GM23338 (cell line): ENCODE measurements at regions not wholly inside any gene's neighbourhood (a gene's known extent, or its start where the extent isn't known, plus 50 kb on each side); places are given as distances from the start of the nearest gene placed in this dataset.

Experiments
- ATAC-seq: fragments of 200-7000 bp; cut with Tn5 transposase; 3 replicates; pipeline ENCODE4 v1.9.1; 2020
- DNase-seq: peaks from one replicate; pipeline ENCODE4 v3.0.0-alpha.2; 2015; ENCODE audit warnings: low spot score
- H2AFZ ChIP-seq: fragments of 200-600 bp; sonication (generic); 2 replicates; pipeline ENCODE4 v1.8.0; 2016; ENCODE audit warnings: antibody characterized with exemption, mild to moderate bottlenecking, moderate library complexity
- H3F3A ChIP-seq: fragments of 200-600 bp; sonication (generic); replicated peaks from 2 replicates; pipeline ENCODE4 v1.8.0; 2017; ENCODE audit warnings: antibody characterized with exemption, mixed run types, low read depth
- H3K27ac ChIP-seq: fragments of 200-600 bp; sonication (generic); 2 replicates; pipeline ENCODE4 v1.6.1; 2016; ENCODE audit warnings: low read depth
- H3K27me3 ChIP-seq: fragments of 200-600 bp; sonication (generic); 2 replicates; pipeline ENCODE4 v1.8.0; 2016; ENCODE audit warnings: mild to moderate bottlenecking, mixed run types, moderate library complexity; ENCODE audit not compliant: insufficient read depth
- H3K36me3 ChIP-seq: fragments of 200-600 bp; sonication (generic); 2 replicates; pipeline ENCODE4 v1.8.0; 2016; ENCODE audit warnings: mild to moderate bottlenecking; ENCODE audit not compliant: insufficient read depth
- H3K4me1 ChIP-seq: fragments of 200-600 bp; sonication (generic); 2 replicates; pipeline ENCODE4 v1.8.0; 2016; ENCODE audit warnings: mild to moderate bottlenecking, moderate library complexity; ENCODE audit not compliant: insufficient read depth
- H3K4me2 ChIP-seq: fragments of 200-600 bp; sonication (generic); 2 replicates; pipeline ENCODE4 v1.7.1; 2017; ENCODE audit warnings: mixed run types
- H3K4me3 ChIP-seq: fragments of 200-600 bp; sonication (generic); 2 replicates; pipeline ENCODE4 v1.6.1; 2016; ENCODE audit warnings: mixed run types
- H3K79me2 ChIP-seq: fragments of 200-600 bp; sonication (generic); replicated peaks from 2 replicates; pipeline ENCODE4 v1.8.0; 2017; ENCODE audit warnings: mild to moderate bottlenecking; ENCODE audit not compliant: insufficient read depth
- H3K9me2 ChIP-seq: fragments of 200-600 bp; sonication (generic); 2 replicates; pipeline ENCODE4 v1.8.0; 2017; ENCODE audit not compliant: insufficient read depth
- H4K20me1 ChIP-seq: fragments of 200-600 bp; sonication (generic); replicated peaks from 2 replicates; pipeline ENCODE4 v1.8.0; 2017; ENCODE audit warnings: mild to moderate bottlenecking; ENCODE audit not compliant: insufficient read depth
- H3K27ac Mint-ChIP-seq: 2 replicates; pipeline ENCODE4 v1.8.0; 2020; ENCODE audit warnings: inconsistent platforms, mild to moderate bottlenecking, moderate library complexity, mixed read lengths
- H3K27me3 Mint-ChIP-seq: 3 replicates; pipeline ENCODE4 v1.8.0; 2022; ENCODE audit warnings: low read depth, mild to moderate bottlenecking, moderate library complexity, mixed read lengths, inconsistent platforms; ENCODE audit not compliant: insufficient read depth, poor library complexity
- H3K36me3 Mint-ChIP-seq: 3 replicates; pipeline ENCODE4 v1.8.0; 2021; ENCODE audit warnings: low read depth, mild to moderate bottlenecking, inconsistent platforms, moderate library complexity, mixed read lengths
- H3K4me1 Mint-ChIP-seq: 3 replicates; pipeline ENCODE4 v1.8.0; 2020; ENCODE audit warnings: mild to moderate bottlenecking, inconsistent platforms, mixed read lengths
- H3K4me3 Mint-ChIP-seq: 3 replicates; pipeline ENCODE4 v1.8.0; 2021; ENCODE audit warnings: moderate library complexity, mild to moderate bottlenecking, inconsistent platforms, mixed read lengths
- H3K9me3 Mint-ChIP-seq: 3 replicates; pipeline ENCODE4 v1.8.0; 2020; ENCODE audit warnings: moderate library complexity, mild to moderate bottlenecking, inconsistent platforms, mixed read lengths
- CREB1 ChIP-seq: fragments of 250-450 bp; sonication (Bioruptor Pico); IDR thresholded peaks from 2 replicates; pipeline ENCODE4 v1.5.0; 2020; ENCODE audit warnings: low read depth, mild to moderate bottlenecking, moderate library complexity
- EZH2 ChIP-seq: fragments of 200-600 bp; sonication (generic); IDR thresholded peaks from one replicate; pipeline ENCODE4 v1.8.0; 2017; ENCODE audit warnings: antibody characterized with exemption, mild to moderate bottlenecking, low read depth; ENCODE audit not compliant: unreplicated experiment
- EZH2phosphoT487 ChIP-seq: fragments of 200-600 bp; sonication (generic); IDR thresholded peaks from one replicate; pipeline ENCODE4 v1.8.1; 2018; ENCODE audit warnings: antibody characterized with exemption; ENCODE audit not compliant: unreplicated experiment
- JUNB ChIP-seq: IDR thresholded peaks from one replicate; pipeline ENCODE4 v1.6.1; 2016; ENCODE audit warnings: antibody characterized with exemption; ENCODE audit not compliant: unreplicated experiment
- NANOG ChIP-seq: IDR thresholded peaks from 2 replicates; pipeline ENCODE4 v1.6.1; 2016; ENCODE audit warnings: antibody characterized with exemption, borderline replicate concordance
- POLR2AphosphoS5 ChIP-seq: IDR thresholded peaks from 2 replicates; pipeline ENCODE4 v1.6.1; 2016; ENCODE audit warnings: antibody characterized with exemption, low read depth
- STAT1 ChIP-seq: IDR thresholded peaks from one replicate; pipeline ENCODE4 v1.6.1; 2016; ENCODE audit warnings: antibody characterized with exemption; ENCODE audit not compliant: unreplicated experiment
- ZNF114 ChIP-seq: fragments of 250-450 bp; sonication (Bioruptor Pico); IDR thresholded peaks from 2 replicates; pipeline ENCODE4 v1.5.0; 2020; ENCODE audit warnings: mild to moderate bottlenecking, moderate library complexity
- ZNF331 ChIP-seq: fragments of 250-450 bp; sonication (Bioruptor Pico); IDR thresholded peaks from 2 replicates; pipeline ENCODE4 v1.5.0; 2020; ENCODE audit warnings: low read depth, mild to moderate bottlenecking, moderate library complexity
- TF ChIP-seq, protein P1 (sequence below): fragments of 250-450 bp; sonication (Bioruptor Pico); IDR thresholded peaks from 2 replicates; pipeline ENCODE4 v1.5.0; 2020; ENCODE audit warnings: mild to moderate bottlenecking, moderate library complexity
- TF ChIP-seq, protein P2 (sequence below), 2 experiments: fragments of 200-600 bp in 1 of 2; sonication (generic) in 1 of 2; conservative IDR thresholded peaks; 2 replicates each; pipeline versions ENCODE4 v1.5.1 to v1.6.1; 2016 to 2017; ENCODE audit warnings: antibody characterized with exemption in 2 of 2, low read depth in 2 of 2, mild to moderate bottlenecking in 2 of 2, moderate library complexity in 1 of 2
- TF ChIP-seq, protein P3 (sequence below): IDR thresholded peaks from one replicate; pipeline ENCODE4 v1.6.1; 2018; ENCODE audit warnings: antibody characterized with exemption; ENCODE audit not compliant: unreplicated experiment
- TF ChIP-seq, protein P4 (sequence below): IDR thresholded peaks from 2 replicates; pipeline ENCODE4 v1.6.1; 2016; ENCODE audit warnings: antibody characterized with exemption

DNA sequence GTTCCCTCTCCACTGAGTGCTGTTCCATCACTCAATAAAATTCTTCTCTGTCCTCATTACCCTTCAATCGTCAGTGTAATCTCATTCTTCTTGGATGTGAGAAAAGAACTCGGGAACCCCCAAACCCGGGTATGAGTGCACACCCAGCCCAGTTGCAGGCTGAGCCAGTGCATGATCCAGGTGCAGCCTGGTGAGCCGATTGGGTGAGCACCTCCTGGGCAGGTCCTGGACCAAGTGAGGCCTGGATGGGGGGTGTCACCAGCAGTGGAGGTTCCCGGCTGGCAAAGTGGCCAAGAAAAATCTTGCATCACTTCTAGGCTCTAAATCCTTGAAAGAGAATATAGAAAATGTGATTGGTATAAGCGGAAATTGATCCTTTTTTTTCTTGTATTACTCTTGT lies 878.8 kb upstream of the KLHL1 start:
- Mint-ChIP-seq H3K4me1 (no peaks in the 10 kb centered on the region), H3K27ac (no peak overlapping the region), H3K4me3 (no peak overlapping the region), H3K27me3 (no peaks in the 10 kb centered on the region), H3K36me3 (no peaks in the 10 kb centered on the region), H3K9me3 (peaks cover 4% of the 10 kb centered on the region; the same call in 2 of the 3 replicates)
- Histone ChIP-seq H3K4me3 (no peak overlapping the region), H2AFZ (no peak overlapping the region), H3K27me3 (no peaks in the 10 kb centered on the region), H3K9me2 (no peaks in the 10 kb centered on the region), H3K4me2 (no peak overlapping the region), H3K36me3 (no peaks in the 10 kb centered on the region), H3K27ac (no peak overlapping the region), H4K20me1 (no peaks in the 10 kb centered on the region), H3F3A (no peaks in the 10 kb centered on the region), H3K79me2 (no peaks in the 10 kb centered on the region), H3K4me1 (no peaks in the 10 kb centered on the region)
- TF ChIP-seq ZNF331: no peak
- TF ChIP-seq, protein P1, sequence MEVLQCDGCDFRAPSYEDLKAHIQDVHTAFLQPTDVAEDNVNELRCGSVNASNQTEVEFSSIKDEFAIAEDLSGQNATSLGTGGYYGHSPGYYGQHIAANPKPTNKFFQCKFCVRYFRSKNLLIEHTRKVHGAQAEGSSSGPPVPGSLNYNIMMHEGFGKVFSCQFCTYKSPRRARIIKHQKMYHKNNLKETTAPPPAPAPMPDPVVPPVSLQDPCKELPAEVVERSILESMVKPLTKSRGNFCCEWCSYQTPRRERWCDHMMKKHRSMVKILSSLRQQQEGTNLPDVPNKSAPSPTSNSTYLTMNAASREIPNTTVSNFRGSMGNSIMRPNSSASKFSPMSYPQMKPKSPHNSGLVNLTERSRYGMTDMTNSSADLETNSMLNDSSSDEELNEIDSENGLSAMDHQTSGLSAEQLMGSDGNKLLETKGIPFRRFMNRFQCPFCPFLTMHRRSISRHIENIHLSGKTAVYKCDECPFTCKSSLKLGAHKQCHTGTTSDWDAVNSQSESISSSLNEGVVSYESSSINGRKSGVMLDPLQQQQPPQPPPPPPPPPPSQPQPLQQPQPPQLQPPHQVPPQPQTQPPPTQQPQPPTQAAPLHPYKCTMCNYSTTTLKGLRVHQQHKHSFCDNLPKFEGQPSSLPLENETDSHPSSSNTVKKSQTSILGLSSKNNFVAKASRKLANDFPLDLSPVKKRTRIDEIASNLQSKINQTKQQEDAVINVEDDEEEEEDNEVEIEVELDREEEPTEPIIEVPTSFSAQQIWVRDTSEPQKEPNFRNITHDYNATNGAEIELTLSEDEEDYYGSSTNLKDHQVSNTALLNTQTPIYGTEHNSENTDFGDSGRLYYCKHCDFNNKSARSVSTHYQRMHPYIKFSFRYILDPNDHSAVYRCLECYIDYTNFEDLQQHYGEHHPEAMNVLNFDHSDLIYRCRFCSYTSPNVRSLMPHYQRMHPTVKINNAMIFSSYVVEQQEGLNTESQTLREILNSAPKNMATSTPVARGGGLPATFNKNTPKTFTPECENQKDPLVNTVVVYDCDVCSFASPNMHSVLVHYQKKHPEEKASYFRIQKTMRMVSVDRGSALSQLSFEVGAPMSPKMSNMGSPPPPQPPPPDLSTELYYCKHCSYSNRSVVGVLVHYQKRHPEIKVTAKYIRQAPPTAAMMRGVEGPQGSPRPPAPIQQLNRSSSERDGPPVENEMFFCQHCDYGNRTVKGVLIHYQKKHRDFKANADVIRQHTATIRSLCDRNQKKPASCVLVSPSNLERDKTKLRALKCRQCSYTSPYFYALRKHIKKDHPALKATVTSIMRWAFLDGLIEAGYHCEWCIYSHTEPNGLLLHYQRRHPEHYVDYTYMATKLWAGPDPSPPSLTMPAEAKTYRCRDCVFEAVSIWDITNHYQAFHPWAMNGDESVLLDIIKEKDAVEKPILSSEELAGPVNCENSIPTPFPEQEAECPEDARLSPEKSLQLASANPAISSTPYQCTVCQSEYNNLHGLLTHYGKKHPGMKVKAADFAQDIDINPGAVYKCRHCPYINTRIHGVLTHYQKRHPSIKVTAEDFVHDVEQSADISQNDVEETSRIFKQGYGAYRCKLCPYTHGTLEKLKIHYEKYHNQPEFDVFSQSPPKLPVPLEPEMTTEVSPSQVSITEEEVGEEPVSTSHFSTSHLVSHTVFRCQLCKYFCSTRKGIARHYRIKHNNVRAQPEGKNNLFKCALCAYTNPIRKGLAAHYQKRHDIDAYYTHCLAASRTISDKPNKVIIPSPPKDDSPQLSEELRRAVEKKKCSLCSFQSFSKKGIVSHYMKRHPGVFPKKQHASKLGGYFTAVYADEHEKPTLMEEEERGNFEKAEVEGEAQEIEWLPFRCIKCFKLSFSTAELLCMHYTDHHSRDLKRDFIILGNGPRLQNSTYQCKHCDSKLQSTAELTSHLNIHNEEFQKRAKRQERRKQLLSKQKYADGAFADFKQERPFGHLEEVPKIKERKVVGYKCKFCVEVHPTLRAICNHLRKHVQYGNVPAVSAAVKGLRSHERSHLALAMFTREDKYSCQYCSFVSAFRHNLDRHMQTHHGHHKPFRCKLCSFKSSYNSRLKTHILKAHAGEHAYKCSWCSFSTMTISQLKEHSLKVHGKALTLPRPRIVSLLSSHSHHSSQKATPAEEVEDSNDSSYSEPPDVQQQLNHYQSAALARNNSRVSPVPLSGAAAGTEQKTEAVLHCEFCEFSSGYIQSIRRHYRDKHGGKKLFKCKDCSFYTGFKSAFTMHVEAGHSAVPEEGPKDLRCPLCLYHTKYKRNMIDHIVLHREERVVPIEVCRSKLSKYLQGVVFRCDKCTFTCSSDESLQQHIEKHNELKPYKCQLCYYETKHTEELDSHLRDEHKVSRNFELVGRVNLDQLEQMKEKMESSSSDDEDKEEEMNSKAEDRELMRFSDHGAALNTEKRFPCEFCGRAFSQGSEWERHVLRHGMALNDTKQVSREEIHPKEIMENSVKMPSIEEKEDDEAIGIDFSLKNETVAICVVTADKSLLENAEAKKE (CRISPR knock-in tag): no peak
- no peak for TF ChIP-seq STAT1
- TF ChIP-seq EZH2: no peak
- TF ChIP-seq CREB1: no peak
- TF ChIP-seq, protein P2, sequence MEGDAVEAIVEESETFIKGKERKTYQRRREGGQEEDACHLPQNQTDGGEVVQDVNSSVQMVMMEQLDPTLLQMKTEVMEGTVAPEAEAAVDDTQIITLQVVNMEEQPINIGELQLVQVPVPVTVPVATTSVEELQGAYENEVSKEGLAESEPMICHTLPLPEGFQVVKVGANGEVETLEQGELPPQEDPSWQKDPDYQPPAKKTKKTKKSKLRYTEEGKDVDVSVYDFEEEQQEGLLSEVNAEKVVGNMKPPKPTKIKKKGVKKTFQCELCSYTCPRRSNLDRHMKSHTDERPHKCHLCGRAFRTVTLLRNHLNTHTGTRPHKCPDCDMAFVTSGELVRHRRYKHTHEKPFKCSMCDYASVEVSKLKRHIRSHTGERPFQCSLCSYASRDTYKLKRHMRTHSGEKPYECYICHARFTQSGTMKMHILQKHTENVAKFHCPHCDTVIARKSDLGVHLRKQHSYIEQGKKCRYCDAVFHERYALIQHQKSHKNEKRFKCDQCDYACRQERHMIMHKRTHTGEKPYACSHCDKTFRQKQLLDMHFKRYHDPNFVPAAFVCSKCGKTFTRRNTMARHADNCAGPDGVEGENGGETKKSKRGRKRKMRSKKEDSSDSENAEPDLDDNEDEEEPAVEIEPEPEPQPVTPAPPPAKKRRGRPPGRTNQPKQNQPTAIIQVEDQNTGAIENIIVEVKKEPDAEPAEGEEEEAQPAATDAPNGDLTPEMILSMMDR (conservative IDR thresholded peaks at IDR 0.05; ENCODE audit: low read depth in 2 of 2): no peak
- TF ChIP-seq, protein P3, sequence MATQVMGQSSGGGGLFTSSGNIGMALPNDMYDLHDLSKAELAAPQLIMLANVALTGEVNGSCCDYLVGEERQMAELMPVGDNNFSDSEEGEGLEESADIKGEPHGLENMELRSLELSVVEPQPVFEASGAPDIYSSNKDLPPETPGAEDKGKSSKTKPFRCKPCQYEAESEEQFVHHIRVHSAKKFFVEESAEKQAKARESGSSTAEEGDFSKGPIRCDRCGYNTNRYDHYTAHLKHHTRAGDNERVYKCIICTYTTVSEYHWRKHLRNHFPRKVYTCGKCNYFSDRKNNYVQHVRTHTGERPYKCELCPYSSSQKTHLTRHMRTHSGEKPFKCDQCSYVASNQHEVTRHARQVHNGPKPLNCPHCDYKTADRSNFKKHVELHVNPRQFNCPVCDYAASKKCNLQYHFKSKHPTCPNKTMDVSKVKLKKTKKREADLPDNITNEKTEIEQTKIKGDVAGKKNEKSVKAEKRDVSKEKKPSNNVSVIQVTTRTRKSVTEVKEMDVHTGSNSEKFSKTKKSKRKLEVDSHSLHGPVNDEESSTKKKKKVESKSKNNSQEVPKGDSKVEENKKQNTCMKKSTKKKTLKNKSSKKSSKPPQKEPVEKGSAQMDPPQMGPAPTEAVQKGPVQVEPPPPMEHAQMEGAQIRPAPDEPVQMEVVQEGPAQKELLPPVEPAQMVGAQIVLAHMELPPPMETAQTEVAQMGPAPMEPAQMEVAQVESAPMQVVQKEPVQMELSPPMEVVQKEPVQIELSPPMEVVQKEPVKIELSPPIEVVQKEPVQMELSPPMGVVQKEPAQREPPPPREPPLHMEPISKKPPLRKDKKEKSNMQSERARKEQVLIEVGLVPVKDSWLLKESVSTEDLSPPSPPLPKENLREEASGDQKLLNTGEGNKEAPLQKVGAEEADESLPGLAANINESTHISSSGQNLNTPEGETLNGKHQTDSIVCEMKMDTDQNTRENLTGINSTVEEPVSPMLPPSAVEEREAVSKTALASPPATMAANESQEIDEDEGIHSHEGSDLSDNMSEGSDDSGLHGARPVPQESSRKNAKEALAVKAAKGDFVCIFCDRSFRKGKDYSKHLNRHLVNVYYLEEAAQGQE: no peak
- no peak for TF ChIP-seq EZH2phosphoT487
- TF ChIP-seq POLR2AphosphoS5: no peak
- TF ChIP-seq NANOG: no peak
- TF ChIP-seq JUNB: no peak
- no peak for TF ChIP-seq ZNF114 (CRISPR knock-in tag)
- TF ChIP-seq, protein P4, sequence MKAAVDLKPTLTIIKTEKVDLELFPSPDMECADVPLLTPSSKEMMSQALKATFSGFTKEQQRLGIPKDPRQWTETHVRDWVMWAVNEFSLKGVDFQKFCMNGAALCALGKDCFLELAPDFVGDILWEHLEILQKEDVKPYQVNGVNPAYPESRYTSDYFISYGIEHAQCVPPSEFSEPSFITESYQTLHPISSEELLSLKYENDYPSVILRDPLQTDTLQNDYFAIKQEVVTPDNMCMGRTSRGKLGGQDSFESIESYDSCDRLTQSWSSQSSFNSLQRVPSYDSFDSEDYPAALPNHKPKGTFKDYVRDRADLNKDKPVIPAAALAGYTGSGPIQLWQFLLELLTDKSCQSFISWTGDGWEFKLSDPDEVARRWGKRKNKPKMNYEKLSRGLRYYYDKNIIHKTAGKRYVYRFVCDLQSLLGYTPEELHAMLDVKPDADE: no peak
- no peak for DNase-seq
- no peak for ATAC-seq
